Activated CD4-positive, alpha-beta T cell treated with anti-CD3 and anti-CD28 coated beads, Interleukin-2, Interleukin-6, amounts not matched to agents 100 ng/mL and 50 ng/mL, durations not matched to agents 16 hours and 8 hours (primary cell): ENCODE measurements at regions not wholly inside any gene's neighbourhood (a gene's known extent, or its start where the extent isn't known, plus 50 kb on each side); places are given as distances from the start of the nearest gene placed in this dataset.
"Not testable (repeated sequence)": the region's sequence is repeated elsewhere in the genome, so short reads cannot be mapped to it uniquely, and the experiment has no call there.

ENCODE experiments used
- DNase-seq: peaks from one replicate; pipeline ENCODE4 v3.0.0-alpha.2; 2020

DNA sequence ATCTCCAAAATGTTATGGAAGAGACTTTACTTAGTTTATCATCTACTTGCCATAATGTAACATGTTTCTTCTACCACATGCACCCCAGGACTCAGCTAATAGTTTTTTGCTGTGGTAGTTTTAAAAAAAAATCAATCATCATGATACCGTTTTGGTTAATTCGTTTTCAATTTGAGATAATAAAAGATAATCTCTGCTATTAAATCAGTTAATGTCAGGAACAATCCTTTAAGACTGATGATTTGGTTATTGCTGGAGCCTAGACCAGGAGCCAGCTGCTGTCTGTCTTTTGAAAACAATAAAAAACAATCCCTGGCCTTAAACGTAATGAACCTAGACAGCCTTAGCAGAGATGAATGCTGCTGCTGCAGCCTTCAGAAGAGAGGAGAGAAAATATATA is 403.7 kb downstream of the OXSM start:
- DNase-seq: no peak

DNA sequence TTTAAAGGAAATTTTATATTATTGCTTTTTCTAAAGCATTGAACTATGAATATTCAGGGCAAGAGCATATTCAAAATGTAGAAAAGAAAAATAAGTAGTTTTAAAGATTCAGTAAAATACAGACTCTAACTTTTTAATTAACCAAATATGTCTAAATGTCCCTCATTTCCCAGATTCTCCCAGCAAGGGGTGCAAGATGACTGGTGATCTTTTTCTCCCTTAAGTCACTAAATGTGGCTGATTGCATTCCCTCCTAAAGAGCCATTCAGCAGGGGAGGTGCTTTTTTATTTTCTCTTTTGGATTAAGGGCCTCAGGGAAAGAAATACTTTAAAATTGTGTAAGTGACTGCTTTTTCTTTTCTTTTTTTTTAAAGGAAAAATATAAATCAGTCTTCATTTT is 406.9 kb downstream of the OXSM start:
- no peak for DNase-seq

DNA sequence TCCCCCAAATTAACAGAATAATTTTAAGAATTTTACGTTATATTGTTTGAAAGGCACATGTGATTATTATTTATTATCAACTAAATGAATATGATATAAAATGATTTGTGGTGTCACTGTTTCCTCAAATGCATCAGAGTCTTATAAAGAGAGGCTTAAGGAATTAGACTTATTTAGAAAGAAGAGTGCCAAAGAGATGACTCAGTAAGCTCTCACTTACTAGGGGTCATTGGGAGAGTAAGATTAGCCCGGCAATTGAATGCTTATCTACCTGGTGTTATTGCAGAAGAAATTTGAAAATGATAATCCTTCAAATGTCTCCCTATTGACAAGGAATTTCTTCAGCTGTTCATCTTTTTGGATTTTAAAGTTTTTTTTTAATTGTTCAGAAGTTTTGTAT is 408.7 kb downstream of the OXSM start:
- no peak for DNase-seq

DNA sequence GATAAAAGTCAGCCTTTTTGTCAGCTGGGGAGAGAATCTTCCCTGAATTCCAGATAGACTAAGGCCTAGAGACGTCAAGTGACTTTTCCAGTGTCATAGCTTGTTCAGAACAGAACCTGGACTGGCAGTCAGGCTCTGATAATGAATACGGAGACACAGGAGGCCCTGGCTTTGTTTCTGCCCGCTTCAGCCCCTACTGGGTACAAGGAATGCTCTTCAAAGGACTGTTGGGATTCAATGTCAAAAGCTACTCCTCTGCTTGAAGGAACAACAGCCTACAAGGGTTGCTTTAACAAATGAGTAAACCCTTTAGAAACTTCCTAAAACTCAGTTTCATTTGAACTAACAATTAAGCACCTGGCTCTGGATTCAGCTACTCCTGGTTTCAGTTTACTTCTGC is 412.3 kb downstream of the OXSM start:
- no peak for DNase-seq

DNA sequence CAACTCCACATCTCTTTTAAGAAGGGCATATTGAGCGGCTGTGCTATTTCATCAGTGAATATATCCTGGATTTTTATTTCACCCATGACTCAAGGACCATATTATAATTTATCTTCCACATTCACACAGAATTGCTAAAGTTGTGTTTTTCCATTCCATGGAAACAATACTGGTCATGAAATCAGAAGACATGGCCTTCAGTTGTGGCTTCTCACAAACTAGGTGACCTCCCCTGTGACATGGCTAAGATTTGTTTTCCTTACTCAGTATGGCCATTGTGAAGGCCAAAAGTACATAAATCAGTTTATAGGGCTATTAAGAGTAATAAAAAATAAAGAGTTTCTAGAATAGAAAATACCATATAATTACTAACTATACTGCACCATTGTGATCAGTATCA is 415.6 kb downstream of the OXSM start:
- no peak for DNase-seq

DNA sequence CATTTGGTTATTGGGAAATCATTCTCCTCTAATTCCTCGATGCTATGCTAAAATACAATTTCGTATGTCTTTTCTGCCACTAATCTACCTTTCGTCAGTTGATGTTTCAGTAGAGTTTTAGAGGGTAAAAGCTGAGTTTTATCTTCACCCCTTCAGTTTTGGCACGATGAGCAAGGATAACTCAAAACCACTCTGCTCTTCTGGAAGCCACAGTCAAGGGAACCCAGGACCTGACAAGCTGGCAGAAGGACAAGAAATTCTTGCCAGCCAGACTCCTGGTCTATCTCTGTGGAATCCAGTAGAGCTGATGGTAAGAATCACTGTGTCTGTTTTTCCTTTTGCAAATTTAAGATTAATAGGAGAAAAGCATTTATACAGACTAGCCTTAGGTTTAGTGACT is 414.4 kb upstream of the LRRC3B start:
- DNase-seq: no peak

DNA sequence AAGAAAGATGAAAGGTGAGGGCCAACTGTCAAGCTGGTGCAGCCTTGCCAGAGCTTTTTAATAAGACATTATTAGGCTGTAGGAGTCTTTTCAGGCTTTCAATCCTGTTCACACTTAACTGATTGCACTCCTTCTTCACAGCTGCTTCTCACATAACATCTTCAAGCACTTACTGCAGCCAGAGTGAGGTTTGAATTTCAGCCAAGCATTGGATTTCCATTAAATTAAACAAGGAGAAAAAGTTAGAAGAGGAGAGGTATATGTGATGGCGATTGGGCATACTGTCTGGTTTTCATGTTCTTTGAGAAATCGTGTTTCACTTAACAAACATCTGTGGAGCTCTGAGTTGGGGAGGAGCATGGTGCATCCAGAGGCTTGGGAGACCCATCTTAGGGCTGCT is 392.8 kb upstream of the LRRC3B start:
- DNase-seq: no peak

DNA sequence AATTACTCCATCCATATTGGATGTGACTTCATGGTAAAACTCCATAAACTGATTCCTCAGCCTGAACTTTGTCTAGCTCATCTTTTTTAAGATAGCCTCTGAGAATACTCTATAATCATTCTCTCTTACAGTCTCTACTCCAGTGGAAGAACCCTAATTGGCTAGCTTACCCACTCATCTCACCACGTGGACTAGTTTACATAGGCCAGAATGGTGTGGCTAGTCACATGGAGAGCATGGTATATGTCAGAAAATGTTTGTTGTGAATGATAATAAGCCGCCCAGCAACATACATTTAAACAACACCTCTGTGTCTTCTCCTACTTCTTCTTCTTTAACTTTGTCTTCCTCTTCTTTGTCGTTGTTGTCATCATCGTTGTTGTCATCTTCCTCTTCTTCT is 389.2 kb upstream of the LRRC3B start:
- DNase-seq: no peak

DNA sequence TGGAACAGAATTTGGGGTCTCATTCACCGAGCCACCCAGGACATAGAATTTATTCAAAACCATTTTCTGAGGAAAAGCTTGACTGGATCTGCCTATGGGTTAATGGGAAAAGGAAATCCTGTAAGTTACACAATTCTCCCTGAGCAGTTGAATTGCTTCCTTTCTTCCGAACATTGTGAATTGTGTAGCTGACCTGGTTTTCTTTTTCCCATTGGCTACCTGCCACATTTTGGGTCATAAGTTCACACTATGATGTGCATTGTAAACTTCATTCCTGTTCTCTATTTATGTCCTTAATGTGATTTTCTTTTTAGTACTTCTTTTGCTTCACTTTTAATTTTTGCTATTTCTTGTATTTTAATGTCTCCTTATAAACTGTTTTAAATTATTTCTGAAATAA is 386.0 kb upstream of the LRRC3B start:
- DNase-seq: no peak

DNA sequence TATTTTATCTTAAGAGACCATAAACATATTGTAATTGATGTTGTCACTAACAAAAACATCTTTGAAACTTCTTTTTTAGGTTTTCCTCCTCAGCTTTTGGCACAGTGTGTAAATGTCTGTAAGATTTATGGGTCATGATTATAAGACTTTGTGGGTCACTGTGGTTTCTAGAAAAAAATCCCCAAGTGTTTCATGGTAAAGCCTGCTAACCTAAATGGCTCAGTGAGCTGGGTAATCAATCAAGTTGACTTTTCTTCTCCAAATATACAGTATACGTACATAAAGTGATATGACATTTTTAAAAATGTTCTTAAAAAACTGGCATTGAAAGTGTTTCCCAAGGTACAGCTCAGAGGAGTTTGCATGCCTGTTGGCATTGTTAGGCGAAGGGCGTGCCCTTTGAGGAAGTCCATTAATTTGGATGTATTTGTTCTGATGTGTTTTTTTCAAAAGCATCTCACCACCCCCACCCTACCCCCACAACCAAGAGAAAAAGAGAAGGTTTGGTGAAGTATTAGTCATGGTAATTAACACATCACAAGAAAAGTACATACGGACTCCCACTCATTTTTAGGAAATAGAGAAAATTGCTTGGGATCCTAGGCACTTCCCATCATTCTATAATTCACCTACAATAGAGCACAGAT is 385.4 kb upstream of the LRRC3B start:
- no peak for DNase-seq

DNA sequence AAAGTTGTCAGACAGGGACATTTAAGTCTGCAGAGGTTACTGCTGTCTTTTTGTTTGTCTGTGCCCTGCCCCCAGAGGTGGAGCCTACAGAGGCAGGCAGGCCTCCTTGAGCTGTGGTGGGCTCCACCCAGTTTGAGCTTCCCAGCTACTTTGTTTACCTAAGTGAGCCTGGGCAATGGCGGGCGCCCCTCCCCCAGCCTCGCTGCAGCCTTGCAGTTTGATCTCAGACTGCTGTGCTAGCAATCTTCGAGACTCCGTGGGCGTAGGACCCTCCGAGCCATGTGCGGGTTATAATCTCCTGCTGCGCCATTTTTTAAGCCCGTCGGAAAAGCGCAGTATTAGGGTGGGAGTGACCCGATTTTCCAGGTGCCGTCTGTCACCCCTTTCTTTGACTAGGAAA is 378.0 kb upstream of the LRRC3B start:
- DNase-seq: not testable (repeated sequence)

DNA sequence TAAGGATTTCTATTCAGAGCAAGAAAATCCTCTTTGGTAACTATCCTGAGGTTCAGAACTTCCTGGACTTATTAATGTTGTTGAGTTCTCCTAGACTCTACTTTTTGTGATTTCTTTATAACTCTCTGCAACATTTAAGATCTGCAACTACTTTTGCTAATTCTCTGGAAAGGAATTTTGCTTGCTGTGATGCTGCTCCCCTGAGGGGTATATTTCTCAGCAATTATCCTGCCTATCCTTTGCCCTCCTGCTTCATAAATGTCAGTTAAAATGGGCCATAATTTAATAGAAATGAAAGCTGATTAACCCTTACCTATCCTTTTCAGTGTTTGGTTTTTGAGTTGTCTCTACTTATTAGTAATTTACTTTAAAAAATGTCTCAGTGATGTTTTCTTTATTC is 377.3 kb upstream of the LRRC3B start:
- DNase-seq: no peak

DNA sequence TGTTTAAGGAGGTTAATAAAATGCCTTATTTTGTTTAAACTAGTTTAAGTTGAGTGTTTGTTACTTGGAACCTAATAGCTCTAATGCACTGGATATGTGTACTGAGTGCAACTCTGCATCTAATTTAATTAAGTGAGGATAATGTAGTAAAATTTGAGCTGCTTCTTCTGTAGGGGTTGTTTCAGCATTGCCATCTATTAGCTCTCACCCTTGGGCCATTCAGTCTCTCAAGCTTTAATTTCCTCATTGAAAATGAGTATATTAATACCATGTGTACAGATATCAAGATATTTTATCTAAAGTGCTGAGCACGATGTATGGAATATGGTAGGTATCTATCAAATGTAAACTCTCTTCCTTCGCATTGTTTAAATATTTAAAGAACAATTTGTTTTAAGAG is 375.7 kb upstream of the LRRC3B start:
- DNase-seq: no peak

DNA sequence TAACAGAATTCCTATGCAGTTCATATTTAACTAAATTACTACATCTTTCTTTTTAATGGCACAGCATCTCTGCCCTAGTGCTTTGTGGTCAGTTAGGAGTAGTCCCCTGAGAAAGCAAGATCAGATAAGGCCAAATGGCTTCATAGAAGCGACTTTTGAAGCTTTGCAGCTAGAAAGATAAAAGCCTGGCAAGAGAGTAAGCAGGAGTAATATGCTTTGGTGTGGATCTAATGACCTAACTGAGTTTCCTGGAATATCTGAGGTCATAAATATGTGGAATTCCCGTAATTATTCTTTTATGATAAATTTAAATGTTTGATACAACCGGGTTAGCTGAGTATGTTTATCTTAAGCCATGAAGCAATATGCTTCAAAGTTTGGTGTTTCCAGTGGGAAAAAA is 374.9 kb upstream of the LRRC3B start:
- no peak for DNase-seq

DNA sequence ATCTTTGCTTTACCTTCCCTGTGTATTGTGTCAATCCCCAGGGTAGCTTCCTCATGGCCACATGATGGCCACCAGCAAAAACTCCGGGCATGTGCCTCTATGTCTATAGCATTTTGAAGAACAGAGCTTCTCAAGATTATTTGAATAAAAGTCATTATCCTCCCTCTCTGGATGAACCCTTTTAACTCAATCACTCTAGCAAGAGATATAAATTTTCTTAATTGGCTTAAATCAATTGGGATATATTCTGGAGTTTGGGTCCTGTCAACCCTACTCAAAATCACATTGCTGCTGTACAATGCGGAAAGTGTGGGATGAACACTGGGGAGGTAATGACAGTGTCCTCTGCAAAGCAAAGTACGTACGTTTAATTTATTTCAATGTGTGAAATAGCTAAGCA is 370.6 kb upstream of the LRRC3B start:
- DNase-seq: no peak

DNA sequence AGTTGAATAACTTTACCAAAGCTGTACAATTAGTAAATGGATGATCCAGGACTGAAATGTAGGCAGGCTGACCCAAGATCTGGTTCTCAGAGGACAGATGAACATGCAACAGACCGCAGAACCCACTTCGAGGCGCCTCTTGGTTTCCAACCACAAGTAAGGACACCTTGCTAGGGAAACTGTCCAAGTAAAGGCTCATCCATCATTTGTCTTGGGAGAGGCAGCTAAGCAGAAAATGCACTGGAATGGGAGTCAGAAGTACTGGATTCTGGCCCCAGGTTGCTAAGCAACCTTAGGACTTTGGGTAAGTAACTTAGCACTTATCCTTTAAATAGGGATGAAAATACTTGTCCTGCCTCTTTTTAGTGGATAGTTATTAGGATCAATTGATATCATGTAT is 366.3 kb upstream of the LRRC3B start:
- DNase-seq: no peak

DNA sequence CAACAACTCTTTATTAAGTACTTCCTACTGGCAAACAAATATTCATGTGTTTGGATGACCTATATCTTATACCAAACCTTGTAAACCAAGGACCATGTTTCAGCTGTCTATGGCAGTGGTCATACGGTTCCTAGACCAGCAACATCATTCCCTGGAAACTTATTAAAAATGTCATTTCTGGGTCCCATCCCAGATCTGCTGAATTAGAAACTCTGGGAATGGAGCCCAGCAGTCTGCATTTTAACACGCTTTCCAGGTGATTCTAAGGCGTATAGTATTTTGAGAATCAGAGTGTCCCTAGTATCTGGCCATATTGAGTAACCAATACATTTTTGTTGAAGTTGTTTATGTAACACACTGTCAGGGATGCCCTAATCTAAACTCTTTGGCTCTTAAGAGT is 363.4 kb upstream of the LRRC3B start:
- DNase-seq: no peak

DNA sequence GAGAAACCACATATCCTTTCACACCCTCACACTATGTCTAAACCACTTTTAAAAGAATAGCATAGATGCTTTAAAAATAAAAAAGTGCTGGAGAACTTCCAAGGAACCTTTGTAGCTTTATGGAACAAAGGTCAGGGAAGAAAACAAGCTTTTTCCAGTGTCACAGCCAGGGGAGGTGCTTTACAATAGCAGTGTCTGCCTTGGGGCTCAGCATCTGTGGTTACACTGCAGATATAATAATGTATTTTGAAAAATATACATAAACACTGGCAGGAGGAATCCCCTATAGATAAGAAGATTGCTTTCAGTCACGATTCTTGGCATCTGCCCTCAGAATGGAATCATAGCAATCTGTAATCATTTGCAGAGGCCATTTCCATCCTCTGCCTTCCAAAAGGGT is 362.4 kb upstream of the LRRC3B start:
- no peak for DNase-seq

DNA sequence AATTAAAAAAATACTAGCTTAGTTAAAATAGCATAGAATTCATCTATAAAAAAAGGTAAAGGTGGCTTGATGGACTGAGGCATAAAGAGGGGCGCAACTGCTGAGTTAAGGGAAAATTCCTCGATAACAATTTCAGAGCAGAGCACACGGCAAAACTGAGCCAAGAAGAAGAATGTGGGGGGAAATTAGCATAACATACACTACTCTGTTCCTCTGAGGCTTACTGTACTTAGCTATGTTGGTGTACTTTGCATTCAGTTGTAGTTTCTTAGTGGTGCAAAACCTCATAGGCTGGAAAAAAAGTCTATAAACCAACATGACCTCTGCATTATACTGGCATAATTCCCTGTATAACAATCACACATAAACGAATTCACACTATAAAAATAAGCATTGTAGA is 357.9 kb upstream of the LRRC3B start:
- DNase-seq: no peak

DNA sequence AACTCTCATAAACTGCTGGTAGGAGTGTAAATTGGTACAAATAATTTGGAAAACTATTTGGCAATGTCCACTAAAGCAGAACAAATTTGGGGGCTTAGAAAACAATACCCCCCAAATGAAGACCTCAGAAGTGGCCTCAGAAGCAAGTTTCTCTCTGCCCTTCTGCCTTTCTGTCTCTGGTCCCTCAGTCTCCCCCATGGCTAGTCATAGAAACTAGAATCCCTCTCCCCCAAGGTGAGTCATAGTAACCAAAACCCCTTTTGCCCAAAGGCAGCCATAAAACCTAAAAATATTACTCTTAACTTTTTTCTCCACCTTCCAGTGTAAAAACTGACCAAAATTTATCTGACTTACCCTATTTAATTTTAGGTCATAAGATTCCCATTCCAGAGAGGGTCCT is 350.7 kb upstream of the LRRC3B start:
- no peak for DNase-seq

DNA sequence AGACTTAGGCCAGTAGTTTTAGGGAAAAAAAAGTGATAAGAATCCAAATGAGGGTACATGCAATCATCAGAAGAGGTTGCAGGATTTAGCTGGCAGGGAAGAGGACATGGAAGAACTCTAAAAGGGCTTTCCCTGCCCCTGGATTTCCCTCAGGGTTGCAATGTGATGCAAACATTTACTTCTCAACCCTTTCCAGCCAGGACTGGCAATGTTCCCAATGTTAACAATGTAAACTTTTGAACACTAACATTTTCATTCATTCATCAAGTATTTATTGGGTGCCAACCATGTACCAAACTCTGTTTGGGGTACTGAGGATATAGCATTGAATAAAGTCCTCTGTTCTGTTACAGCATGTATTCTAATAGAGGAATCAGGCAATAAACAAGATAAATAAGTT is 349.4 kb upstream of the LRRC3B start:
- no peak for DNase-seq

DNA sequence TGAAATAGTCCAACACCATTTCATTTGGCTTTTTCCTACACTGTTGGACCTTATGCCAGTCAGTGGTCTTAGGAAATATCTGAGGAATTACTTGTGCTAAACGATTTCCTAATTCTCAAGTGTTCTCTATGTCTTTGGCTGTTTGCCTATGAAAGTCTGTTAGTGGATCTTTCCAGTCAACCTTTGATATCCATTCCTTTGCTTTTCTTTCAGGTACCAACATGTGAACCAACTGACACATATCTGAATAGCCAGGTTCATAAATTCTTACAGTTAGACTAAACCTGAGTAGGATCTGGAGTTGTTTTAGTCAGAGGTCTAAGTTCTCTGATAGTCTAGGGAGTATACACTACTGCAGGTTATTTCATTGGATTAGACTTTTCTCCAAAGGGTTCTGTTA is 343.5 kb upstream of the LRRC3B start:
- no peak for DNase-seq

DNA sequence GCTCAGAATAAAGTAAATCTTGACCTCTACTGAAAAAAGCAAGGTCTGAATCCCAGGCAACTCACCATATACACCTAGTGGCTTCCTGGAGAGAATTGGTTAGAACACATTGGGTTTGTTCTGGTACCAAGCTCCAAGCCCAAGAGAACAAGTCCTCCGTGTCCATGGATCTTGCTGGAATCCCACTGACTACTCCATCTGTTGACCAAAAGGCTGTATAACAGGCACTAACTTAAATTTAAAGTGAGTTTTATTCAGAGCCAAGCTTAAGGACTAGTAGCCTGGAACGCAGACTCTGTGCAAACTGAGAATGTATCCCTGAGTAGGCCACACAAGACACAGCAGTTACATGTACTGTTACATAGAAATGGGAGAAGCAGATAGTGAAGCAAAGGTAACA is 342.1 kb upstream of the LRRC3B start:
- DNase-seq: no peak

DNA sequence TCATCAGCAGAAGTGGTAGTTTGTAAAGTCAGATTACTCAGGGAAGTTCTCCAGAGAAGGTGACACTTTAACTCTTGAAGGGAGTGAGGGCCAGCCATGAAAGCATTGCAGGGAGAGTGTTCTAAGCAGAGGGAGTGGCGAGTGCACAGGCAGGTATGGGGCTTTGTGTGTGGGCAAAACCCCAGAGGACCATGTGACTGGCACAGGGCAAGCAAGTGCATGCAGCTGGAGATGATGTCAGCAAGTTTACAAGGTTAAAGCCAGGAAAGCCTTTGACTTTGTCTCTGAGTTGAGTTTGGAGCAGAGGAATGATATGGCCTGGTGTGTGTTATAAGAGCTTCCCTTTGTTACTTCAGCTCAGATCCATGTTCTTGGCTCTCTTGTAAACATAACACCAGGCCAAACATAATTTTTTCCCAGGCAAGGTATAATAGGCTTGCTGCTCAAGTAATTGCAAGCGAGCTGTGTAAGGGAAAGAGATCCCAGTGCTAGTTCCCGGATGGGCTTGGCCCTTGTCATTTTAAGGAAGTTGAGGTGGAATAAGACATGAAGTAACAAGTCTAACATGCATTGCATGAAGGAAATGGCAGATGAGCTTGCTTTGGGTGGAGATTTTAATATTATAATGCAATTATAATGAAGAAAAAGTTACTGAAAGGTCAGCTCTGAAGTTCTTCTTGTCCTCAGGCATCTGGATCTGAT is 341.1 kb upstream of the LRRC3B start:
- no peak for DNase-seq

DNA sequence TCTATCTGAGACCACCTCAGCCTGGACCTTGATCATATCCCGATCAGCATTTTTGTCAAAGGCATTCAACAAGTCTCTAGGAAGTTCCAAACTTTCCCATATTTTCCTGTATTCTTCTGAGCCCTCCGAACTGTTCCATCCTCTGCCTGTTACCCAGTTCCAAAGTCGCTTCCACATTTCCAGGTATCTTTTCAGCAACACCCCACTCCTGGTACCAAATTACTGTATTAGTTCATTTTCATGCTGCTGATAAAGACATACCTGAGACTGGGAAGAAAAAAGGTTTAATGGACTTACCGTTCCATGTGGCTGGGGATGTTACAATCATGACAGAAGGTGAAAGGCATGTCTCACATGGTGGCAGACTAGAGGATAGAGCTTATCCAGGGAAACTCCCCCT is 338.1 kb upstream of the LRRC3B start:
- DNase-seq: not testable (repeated sequence)
